ENCODE measurements at regions not wholly inside any gene's neighbourhood (a gene's known extent, or its start where the extent isn't known, plus 50 kb on each side); places are given as distances from the start of the nearest gene placed in this dataset.

GRCh38 chr2:20122864-20123263, 71.4 kb upstream of the LAPTM4A start:
- TF ChIP-seq POLR2AphosphoS5 (IDR thresholded peaks at IDR 0.05; ENCODE audit: low read depth, low read length) (no peak), MAFK (IDR thresholded peaks at IDR 0.05; ENCODE audit: low read depth, low read length) (no peak), SAP30 (IDR thresholded peaks at IDR 0.05; ENCODE audit: insufficient read depth, insufficient replicate concordance, low read length) (no peak)
